ENCODE measurements at regions not wholly inside any gene's neighbourhood (a gene's known extent, or its start where the extent isn't known, plus 50 kb on each side); places are given as distances from the start of the nearest gene placed in this dataset.

GRCh38 chr2:53235836-53236582 is 531.6 kb upstream of the CHAC2 start:
- WGBS, 2 experiments (ENCODE audit: insufficient coverage in 1 of 2, insufficient read length in 1 of 2) = 94% methylated on average over 1 of the region's 1 CpG; no CpG with 5 or more reads in 1 of the 2 experiments
- H3K9me3 ChIP-seq (ENCODE audit: control insufficient read depth, low read length) = no peaks in the 10 kb centered on the region
- Mint-ChIP-seq H3K9me3 (no peaks in the 10 kb centered on the region), H3K27ac (no peak overlapping the region), H3K4me1 (peaks cover 9% of the 10 kb centered on the region), H3K27me3 (ENCODE audit: insufficient read depth) (no peaks in the 10 kb centered on the region), H3K36me3 (ENCODE audit: low read depth) (no peaks in the 10 kb centered on the region), H3K4me3 (no peak overlapping the region)
- DNase-seq = no peak
- H3K4me1 ChIP-seq (ENCODE audit: control insufficient read depth, insufficient read depth, low read length) = no peaks in the 10 kb centered on the region
- H3K27me3 ChIP-seq (ENCODE audit: control insufficient read depth, insufficient read depth, low read length, poor library complexity, severe bottlenecking) = no peaks in the 10 kb centered on the region
- H3K27ac ChIP-seq (ENCODE audit: low read depth, low read length) = no peak overlapping the region
- H3K4me3 ChIP-seq (ENCODE audit: low read length) = no peak overlapping the region
- TF ChIP-seq CTCF (conservative IDR thresholded peaks at IDR 0.05) = no peak
- H3K36me3 ChIP-seq (ENCODE audit: control insufficient read depth, insufficient read depth, low read length) = no peaks in the 10 kb centered on the region
- H3K9ac ChIP-seq (ENCODE audit: extremely low read depth, low read length, poor library complexity, severe bottlenecking) = no peak overlapping the region

DNA sequence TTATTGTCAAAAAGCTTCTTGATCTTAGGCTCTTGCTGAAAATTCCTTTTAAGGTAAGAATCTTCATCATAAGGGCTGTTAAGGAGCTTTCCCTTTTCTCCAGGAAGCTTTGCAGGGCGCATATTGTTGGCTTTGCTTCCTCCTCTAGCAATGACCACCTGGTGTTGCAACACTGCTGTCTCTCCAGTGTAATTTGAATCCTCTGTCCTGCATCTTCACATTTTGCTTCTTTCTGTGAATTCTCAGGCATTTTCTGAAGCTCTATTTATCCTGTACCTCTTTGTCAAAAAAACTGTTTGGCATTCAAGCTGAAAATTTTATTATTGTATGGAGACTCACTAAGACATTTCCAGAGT is 533.1 kb upstream of the CHAC2 start:
- no peak for TF ChIP-seq CTCF (conservative IDR thresholded peaks at IDR 0.05)
- no peak overlapping the region for H3K4me3 ChIP-seq (ENCODE audit: low read length)
- H3K9ac ChIP-seq (ENCODE audit: extremely low read depth, low read length, poor library complexity, severe bottlenecking) = no peak overlapping the region
- 35 to 38% methylated on average over 1 of the region's 1 CpG for WGBS, 2 experiments (ENCODE audit: insufficient coverage in 1 of 2, insufficient read length in 1 of 2)
- H3K9me3 Mint-ChIP-seq = no peaks in the 10 kb centered on the region
- H3K27me3 ChIP-seq (ENCODE audit: control insufficient read depth, insufficient read depth, low read length, poor library complexity, severe bottlenecking) = no peaks in the 10 kb centered on the region
- H3K36me3 ChIP-seq (ENCODE audit: control insufficient read depth, insufficient read depth, low read length) = no peaks in the 10 kb centered on the region
- no peaks in the 10 kb centered on the region for H3K4me1 ChIP-seq (ENCODE audit: control insufficient read depth, insufficient read depth, low read length)
- peaks cover 12% of the 10 kb centered on the region for H3K4me1 Mint-ChIP-seq
- H3K4me3 Mint-ChIP-seq = no peak overlapping the region
- no peaks in the 10 kb centered on the region for H3K9me3 ChIP-seq (ENCODE audit: control insufficient read depth, low read length)
- no peaks in the 10 kb centered on the region for H3K36me3 Mint-ChIP-seq (ENCODE audit: low read depth)
- H3K27me3 Mint-ChIP-seq (ENCODE audit: insufficient read depth) = no peaks in the 10 kb centered on the region
- no peak overlapping the region for H3K27ac ChIP-seq (ENCODE audit: low read depth, low read length)
- DNase-seq = no peak
- no peak overlapping the region for H3K27ac Mint-ChIP-seq

DNA sequence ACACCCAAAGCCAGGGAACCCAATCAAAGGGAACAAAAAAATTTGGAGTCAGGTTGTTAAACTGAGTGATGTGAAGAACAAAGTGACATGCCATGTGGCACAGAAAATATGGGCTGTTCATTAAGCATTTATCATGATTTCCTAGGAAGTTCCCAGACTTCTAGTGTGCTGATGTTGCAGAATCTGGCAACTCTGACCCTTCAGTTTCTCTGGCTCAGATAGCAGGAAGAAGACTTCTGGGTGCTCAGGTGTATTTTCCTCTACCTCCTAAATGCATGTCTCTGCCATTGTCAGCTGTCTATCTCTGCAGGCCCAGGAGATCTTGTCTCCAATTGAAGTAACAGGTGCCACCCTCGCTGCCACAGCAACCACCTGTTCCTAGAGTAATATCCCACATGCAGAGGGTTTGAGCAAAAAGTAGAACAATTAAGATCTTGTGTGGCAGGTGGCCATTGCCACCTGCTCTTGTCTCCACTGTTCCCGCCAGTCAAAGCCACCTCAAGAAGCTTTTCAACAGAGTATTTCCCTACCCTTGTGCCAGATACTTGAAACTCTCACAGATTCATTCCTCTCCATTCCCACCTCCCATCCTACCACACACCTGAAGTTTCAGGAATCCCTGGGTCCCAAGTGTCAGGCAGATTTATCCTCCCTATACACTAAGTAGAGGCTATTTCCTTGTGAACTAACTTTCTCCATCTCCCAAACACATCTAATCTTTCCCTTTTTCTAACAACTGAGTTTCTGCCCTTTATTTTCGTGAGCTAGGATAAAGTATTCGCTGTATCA is 533.7 kb upstream of the CHAC2 start:
- Mint-ChIP-seq H3K4me3 (no peak overlapping the region), H3K27ac (no peak overlapping the region), H3K36me3 (ENCODE audit: low read depth) (no peaks in the 10 kb centered on the region), H3K4me1 (peaks cover 12% of the 10 kb centered on the region), H3K9me3 (no peaks in the 10 kb centered on the region), H3K27me3 (ENCODE audit: insufficient read depth) (no peaks in the 10 kb centered on the region)
- no peak overlapping the region for H3K27ac ChIP-seq (ENCODE audit: low read depth, low read length)
- H3K9me3 ChIP-seq (ENCODE audit: control insufficient read depth, low read length) = no peaks in the 10 kb centered on the region
- H3K27me3 ChIP-seq (ENCODE audit: control insufficient read depth, insufficient read depth, low read length, poor library complexity, severe bottlenecking) = no peaks in the 10 kb centered on the region
- H3K4me3 ChIP-seq (ENCODE audit: low read length) = no peak overlapping the region
- H3K4me1 ChIP-seq (ENCODE audit: control insufficient read depth, insufficient read depth, low read length) = no peaks in the 10 kb centered on the region
- DNase-seq = no peak
- WGBS, 2 experiments (ENCODE audit: insufficient coverage in 1 of 2, insufficient read length in 1 of 2) = 81 to 100% methylated on average over 3 to 4 of the region's 4 CpGs
- no peak for TF ChIP-seq CTCF (conservative IDR thresholded peaks at IDR 0.05)
- H3K36me3 ChIP-seq (ENCODE audit: control insufficient read depth, insufficient read depth, low read length) = no peaks in the 10 kb centered on the region
- H3K9ac ChIP-seq (ENCODE audit: extremely low read depth, low read length, poor library complexity, severe bottlenecking) = no peak overlapping the region
